HEK293T (cell line): ENCODE measurements at regions not wholly inside any gene's neighbourhood (a gene's known extent, or its start where the extent isn't known, plus 50 kb on each side); places are given as distances from the start of the nearest gene placed in this dataset.

ENCODE experiments used
- CTCF ChIA-PET: fragments of 350-600 bp; formaldehyde crosslinking; extraction: SDS; loops from one replicate; lab custom pipeline; 2021; ENCODE audit warnings: antibody characterized with exemption, inconsistent platforms; lab: Yijun Ruan, JAX
- POLR2A ChIA-PET: fragments of 350-600 bp; formaldehyde crosslinking; extraction: SDS; loops from one replicate; lab custom pipeline; 2020; ENCODE audit warnings: antibody characterized with exemption, inconsistent platforms; lab: Yijun Ruan, JAX
- DNase-seq: peaks from one replicate; pipeline ENCODE4 v3.0.0; 2012; ENCODE audit warnings: mixed read lengths; ENCODE audit errors: extremely low spot score
- ARNT ChIP-seq: fragments of 450-650 bp; IDR thresholded peaks from 2 replicates; pipeline ENCODE4 v1.6.1; 2017; ENCODE audit warnings: mild to moderate bottlenecking
- BHLHE40 ChIP-seq: fragments of 450-650 bp; IDR thresholded peaks from 2 replicates; pipeline ENCODE4 v1.6.1; 2016; ENCODE audit warnings: mild to moderate bottlenecking, moderate library complexity, borderline replicate concordance
- CTBP1 ChIP-seq: fragments of 450-650 bp; IDR thresholded peaks from 2 replicates; pipeline ENCODE4 v1.6.1; 2016; ENCODE audit warnings: borderline replicate concordance
- ELF4 ChIP-seq: fragments of 450-650 bp; IDR thresholded peaks from 2 replicates; pipeline ENCODE4 v1.6.1; 2017; ENCODE audit warnings: antibody characterized with exemption
- FOXA1 ChIP-seq: fragments of 450-650 bp; IDR thresholded peaks from 2 replicates; pipeline ENCODE4 v1.6.1; 2016; ENCODE audit warnings: mild to moderate bottlenecking
- FOXK2 ChIP-seq: fragments of 450-650 bp; IDR thresholded peaks from 2 replicates; pipeline ENCODE4 v1.6.1; 2016; ENCODE audit warnings: mild to moderate bottlenecking
- FOXM1 ChIP-seq: fragments of 450-650 bp; IDR thresholded peaks from 2 replicates; pipeline ENCODE4 v1.6.1; 2017; ENCODE audit warnings: mild to moderate bottlenecking, borderline replicate concordance
- HDGF ChIP-seq: fragments of 450-650 bp; IDR thresholded peaks from 2 replicates; pipeline ENCODE4 v1.6.1; 2017; ENCODE audit warnings: antibody characterized with exemption, borderline replicate concordance
- L3MBTL2 ChIP-seq: fragments of 450-650 bp; conservative IDR thresholded peaks from 2 replicates; pipeline ENCODE4 v1.6.1; 2016; ENCODE audit warnings: mild to moderate bottlenecking
- LEF1 ChIP-seq: fragments of 450-650 bp; IDR thresholded peaks from 2 replicates; pipeline ENCODE4 v1.6.1; 2017; ENCODE audit warnings: mild to moderate bottlenecking, borderline replicate concordance
- NFRKB ChIP-seq: fragments of 450-650 bp; IDR thresholded peaks from 2 replicates; pipeline ENCODE4 v1.6.1; 2016; ENCODE audit warnings: mild to moderate bottlenecking, moderate library complexity
- SP1 ChIP-seq: fragments of 450-650 bp; IDR thresholded peaks from 2 replicates; pipeline ENCODE4 v1.6.1; 2017
- TARDBP ChIP-seq: fragments of 450-650 bp; IDR thresholded peaks from 2 replicates; pipeline ENCODE4 v1.6.1; 2016
- ZNF384 ChIP-seq: fragments of 450-650 bp; IDR thresholded peaks from 2 replicates; pipeline ENCODE4 v1.6.1; 2016
- TF ChIP-seq, protein P1 (sequence below): fragments of 450-650 bp; IDR thresholded peaks from 2 replicates; pipeline ENCODE4 v1.6.1; 2016

DNA sequence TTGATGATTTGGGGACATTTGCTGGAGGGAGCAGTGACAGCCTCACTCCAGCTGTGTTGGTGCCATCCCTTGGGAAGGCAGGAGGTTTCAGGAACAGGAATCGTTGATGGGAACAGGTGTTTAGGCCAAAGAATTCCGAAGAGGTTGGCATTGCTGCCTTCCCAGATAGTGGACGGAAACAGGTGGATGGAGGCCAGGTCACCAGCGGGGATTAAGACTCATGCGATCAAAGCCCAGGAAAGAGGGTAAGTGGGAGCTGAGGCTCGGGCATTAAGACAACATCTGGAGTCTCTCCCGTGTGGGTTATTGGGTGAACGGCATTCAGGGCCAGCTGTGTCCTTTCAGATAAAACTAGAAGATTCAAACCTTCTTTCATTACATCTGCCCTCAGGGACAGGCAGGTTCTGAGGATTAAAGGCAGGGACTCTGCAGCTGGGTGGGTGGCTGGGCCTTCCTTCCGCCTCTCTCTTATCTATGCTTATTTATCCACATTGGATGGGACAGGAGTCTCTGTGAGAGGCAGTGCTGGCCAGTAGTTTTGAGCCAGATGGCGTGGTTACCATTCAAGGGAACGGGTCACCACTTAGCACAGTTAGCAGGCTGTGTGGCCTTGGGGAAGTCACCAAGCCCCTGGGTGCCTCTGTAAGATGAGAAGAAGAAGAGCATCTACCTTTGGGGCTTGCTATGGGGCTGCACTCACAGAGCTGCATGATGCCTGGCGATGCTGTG, 67.6 kb downstream of the INSIG1 start:
- no peak for TF ChIP-seq FOXA1
- ChIA-PET CTCF (interaction anchor here (1.0 to 1.5 kb wide), 3 partner anchors 15 to 23 kb away, joined by 3 to 5 read pairs (median 4); no protein-coding TSS in a partner anchor), POLR2A (no interaction called here)
- DNase-seq, result no peak

DNA sequence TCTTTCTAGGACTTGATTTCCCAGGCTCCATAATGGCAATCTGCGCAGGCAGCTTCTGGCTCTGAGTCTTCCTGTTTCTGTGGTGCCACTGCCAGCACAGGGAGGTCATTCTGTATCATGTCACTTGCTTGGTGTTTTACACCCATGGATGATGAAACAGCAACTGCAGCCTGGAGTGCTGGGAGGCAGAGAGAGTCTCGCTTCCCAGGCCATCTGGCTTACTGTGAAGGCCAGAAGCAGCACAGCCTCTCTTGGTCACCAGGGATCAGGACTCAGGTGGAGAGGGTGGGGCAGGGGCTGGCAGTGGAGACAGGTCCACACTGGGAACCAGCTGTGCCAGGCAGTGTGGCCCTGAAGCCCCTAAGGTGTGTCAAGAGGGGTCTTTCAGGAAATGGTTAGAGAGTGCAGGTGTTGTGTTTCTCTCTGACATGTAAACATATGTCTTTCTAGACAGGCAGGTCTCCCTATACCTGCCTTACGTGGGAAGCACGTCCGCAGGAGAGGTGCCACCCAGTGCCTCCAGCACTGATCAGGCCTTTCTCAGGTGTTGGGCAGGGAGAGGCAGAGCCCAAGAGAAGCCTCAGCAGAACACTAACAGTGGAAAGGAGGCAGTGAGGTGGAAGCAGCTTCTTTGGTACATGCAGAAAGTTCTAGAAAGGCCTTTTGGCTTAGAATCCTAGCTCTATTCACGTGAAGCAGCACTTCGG, 71.4 kb downstream of the INSIG1 start:
- no peak for TF ChIP-seq NFRKB
- TF ChIP-seq SP1, result no peak
- TF ChIP-seq ARNT, result no peak
- no peak for TF ChIP-seq BHLHE40
- CTCF ChIA-PET, result interaction anchor here (0.9 to 1.9 kb wide), 3 partner anchors 10 to 24 kb away, joined by 3 to 10 read pairs (median 4); no protein-coding TSS in a partner anchor
- POLR2A ChIA-PET, result no interaction called here
- DNase-seq, result no peak

- TF ChIP-seq NFRKB (no peak), FOXM1 (no peak), TARDBP (no peak), SP1 (no peak), CTBP1 (no peak), ZNF384 (no peak), ARNT (no peak), FOXA1 (no peak), L3MBTL2 (no peak)
- TF ChIP-seq, protein P1, sequence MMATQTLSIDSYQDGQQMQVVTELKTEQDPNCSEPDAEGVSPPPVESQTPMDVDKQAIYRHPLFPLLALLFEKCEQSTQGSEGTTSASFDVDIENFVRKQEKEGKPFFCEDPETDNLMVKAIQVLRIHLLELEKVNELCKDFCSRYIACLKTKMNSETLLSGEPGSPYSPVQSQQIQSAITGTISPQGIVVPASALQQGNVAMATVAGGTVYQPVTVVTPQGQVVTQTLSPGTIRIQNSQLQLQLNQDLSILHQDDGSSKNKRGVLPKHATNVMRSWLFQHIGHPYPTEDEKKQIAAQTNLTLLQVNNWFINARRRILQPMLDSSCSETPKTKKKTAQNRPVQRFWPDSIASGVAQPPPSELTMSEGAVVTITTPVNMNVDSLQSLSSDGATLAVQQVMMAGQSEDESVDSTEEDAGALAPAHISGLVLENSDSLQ, result no peak
- ChIA-PET CTCF (interaction anchor here (0.9 to 1.9 kb wide), 3 partner anchors 10 to 24 kb away, joined by 3 to 10 read pairs (median 4); no protein-coding TSS in a partner anchor), POLR2A (no interaction called here)
- DNase-seq, result no peak
These were observed 72.1 kb downstream of the INSIG1 start for GRCh38 chr7:155369766-155370165.

- POLR2A ChIA-PET, result no interaction called here
- CTCF ChIA-PET, result no interaction called here
- DNase-seq, result no peak
- TF ChIP-seq L3MBTL2 (no peak), TARDBP (no peak), ZNF384 (no peak), HDGF (no peak), SP1 (no peak), BHLHE40 (no peak), FOXA1 (no peak), FOXM1 (no peak), CTBP1 (no peak), FOXK2 (no peak), LEF1 (no peak), ARNT (no peak)
- TF ChIP-seq, protein P1, result no peak
These were observed 73.7 kb downstream of the INSIG1 start for GRCh38 chr7:155371331-155371883.

DNA sequence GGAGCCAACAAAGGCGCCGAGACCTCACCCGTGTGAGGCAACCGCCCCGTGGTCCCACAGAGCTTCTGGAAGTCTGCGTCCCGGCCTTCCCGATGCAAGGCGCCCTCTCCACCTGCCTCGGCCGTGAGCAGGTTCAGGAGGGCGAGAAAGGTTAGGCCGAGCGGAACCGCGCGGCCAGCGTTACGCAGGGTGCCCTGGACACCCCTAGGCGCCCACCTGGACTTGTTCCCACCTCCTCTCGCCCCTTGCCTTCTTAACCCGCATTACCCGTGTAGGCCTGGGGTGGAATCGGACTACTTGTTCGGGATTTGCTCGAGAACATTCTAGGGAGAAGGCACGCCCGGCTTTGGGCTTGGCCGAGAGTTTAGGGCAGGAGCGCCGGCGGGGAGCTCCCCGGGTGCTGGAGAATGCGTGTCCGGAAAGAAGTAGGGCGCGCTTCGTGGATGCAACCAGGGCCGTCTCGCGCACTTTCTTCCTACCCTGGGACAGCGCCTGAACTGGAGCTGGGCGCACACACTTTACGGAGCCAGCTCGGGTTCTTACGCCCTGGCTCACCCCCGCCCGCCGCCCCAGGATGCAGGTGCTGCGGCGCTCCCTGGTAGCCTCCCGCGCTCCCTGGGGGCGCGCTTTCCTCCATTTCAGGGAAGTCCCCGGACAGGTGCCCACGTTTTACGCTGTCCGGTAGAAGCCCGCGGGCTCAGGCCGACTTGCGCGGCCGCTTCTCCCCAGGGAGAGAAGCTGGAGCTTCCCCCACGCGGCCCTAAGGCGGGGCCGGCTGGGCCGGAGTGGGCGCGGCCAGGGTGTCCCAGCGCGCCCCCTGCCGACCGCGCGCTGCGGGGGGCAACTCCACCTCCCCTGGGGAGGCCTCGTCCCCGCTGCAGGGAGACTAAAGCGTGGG, 74.5 kb downstream of the INSIG1 start:
- CTCF ChIA-PET, result no interaction called here
- TF ChIP-seq TARDBP (no peak), HDGF (no peak)
- DNase-seq, result no peak
- POLR2A ChIA-PET, result no interaction called here

DNA sequence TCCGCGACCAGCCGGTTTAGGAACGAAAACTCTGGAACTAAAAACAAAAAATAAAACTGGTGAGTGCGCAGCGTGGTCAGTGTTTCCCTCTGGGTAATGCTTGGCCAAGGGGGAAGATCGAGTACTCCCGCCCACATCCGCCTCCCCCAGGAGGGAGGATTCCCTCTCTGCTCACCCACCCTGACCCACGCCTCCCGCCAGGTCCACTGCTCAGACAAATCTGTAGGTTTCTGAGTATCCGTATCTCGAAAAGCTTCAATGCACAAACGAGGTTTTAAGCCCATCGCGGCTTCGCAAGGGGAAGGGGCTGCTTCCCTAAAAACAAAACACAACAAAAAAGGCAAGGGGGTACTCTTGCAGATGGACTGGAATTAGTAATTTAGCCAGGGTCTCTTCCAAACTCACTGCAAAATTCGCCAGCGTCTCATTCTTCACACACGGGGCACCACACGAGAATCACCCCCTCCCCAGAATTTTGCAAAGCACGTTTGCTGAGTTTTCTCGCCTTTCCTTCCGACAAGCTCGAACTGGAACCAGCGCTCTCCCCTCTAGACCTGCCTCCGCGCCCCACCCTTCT, 75.2 kb downstream of the INSIG1 start:
- ChIA-PET POLR2A (no interaction called here), CTCF (no interaction called here)
- TF ChIP-seq FOXM1, result no peak
- TF ChIP-seq BHLHE40, result no peak
- TF ChIP-seq ZNF384, result no peak
- no peak for TF ChIP-seq SP1
- TF ChIP-seq FOXA1, result no peak
- no peak for TF ChIP-seq TARDBP
- no peak for TF ChIP-seq ELF4
- TF ChIP-seq FOXK2, result no peak
- no peak for TF ChIP-seq LEF1
- DNase-seq, result no peak
